GM12892 (cell line): ENCODE measurements at regions not wholly inside any gene's neighbourhood (a gene's known extent, or its start where the extent isn't known, plus 50 kb on each side); places are given as distances from the start of the nearest gene placed in this dataset.

Source experiments
- DNase-seq: peaks from one replicate; pipeline ENCODE4 v3.0.0; 2011; ENCODE audit not compliant: insufficient read length
- FAIRE-seq: peaks from 2 replicates; lab custom pipeline; 2011; peaks lifted over from hg19 to GRCh38; lab: Jason Lieb, UNC
- POLR2A ChIP-seq: IDR thresholded peaks from 2 replicates; pipeline ENCODE4 v1.6.1; 2011; ENCODE audit warnings: low read depth, low read length, control low read depth
- POLR2AphosphoS5 ChIP-seq: IDR thresholded peaks from 2 replicates; pipeline ENCODE4 v1.6.1; 2011; ENCODE audit warnings: low read depth, low read length, control low read depth
- TAF1 ChIP-seq: IDR thresholded peaks from 2 replicates; pipeline ENCODE4 v1.6.1; 2011; ENCODE audit warnings: low read depth, mild to moderate bottlenecking, control low read depth, low read length, borderline replicate concordance

- FAIRE-seq (no peak), DNase-seq (no peak)
- TF ChIP-seq POLR2AphosphoS5 (no peak), POLR2A (no peak), TAF1 (no peak)
Measured at GRCh38 chr17:65400701-65401100, 160.7 kb downstream of the AXIN2 start.

- FAIRE-seq (no peak), DNase-seq (no peak)
- TF ChIP-seq TAF1 = no peak
- no peak for TF ChIP-seq POLR2A
- TF ChIP-seq POLR2AphosphoS5 = no peak
Measured at GRCh38 chr17:65398040-65398787, 163.2 kb downstream of the AXIN2 start.

GRCh38 chr17:65395924-65396323, 165.5 kb downstream of the AXIN2 start:
- DNase-seq (no peak), FAIRE-seq (no peak)
- TF ChIP-seq TAF1 (no peak), POLR2A (no peak), POLR2AphosphoS5 (no peak)

- TF ChIP-seq POLR2AphosphoS5 (no peak), POLR2A (no peak), TAF1 (no peak)
- no peak for DNase-seq
- no peak for FAIRE-seq
Measured at GRCh38 chr17:65394811-65395472, 166.5 kb downstream of the AXIN2 start.

- FAIRE-seq (no peak), DNase-seq (no peak)
- TF ChIP-seq POLR2AphosphoS5 = no peak
- no peak for TF ChIP-seq POLR2A
- TF ChIP-seq TAF1 = no peak
Measured at GRCh38 chr17:65393514-65393913, 167.9 kb downstream of the AXIN2 start.

- FAIRE-seq = no peak
- TF ChIP-seq POLR2A = no peak
- no peak for TF ChIP-seq TAF1
- TF ChIP-seq POLR2AphosphoS5 = no peak
- DNase-seq = no peak
Measured at GRCh38 chr17:65389949-65390348, 171.5 kb downstream of the AXIN2 start.

GRCh38 chr17:65389426-65389825, 172.0 kb downstream of the AXIN2 start:
- DNase-seq (no peak), FAIRE-seq (no peak)

GRCh38 chr17:65388911-65389310, 172.5 kb downstream of the AXIN2 start:
- FAIRE-seq (no peak), DNase-seq (no peak)
- TF ChIP-seq TAF1 (no peak), POLR2A (no peak), POLR2AphosphoS5 (no peak)

More at GRCh38 chr17:65389426-65389825, 172.0 kb downstream of the AXIN2 start:
- TF ChIP-seq TAF1 (no peak), POLR2A (no peak), POLR2AphosphoS5 (no peak)

GRCh38 chr17:65387322-65387721, 174.1 kb downstream of the AXIN2 start:
- DNase-seq (no peak), FAIRE-seq (no peak)
- no peak for TF ChIP-seq TAF1
- TF ChIP-seq POLR2A = no peak
- TF ChIP-seq POLR2AphosphoS5 = no peak

GRCh38 chr17:65385726-65386125, 175.7 kb downstream of the AXIN2 start:
- TF ChIP-seq TAF1 (no peak), POLR2AphosphoS5 (no peak), POLR2A (no peak)
- no peak for FAIRE-seq
- DNase-seq = no peak

GRCh38 chr17:65385071-65385470, 176.4 kb downstream of the AXIN2 start:
- DNase-seq (no peak), FAIRE-seq (no peak)
- no peak for TF ChIP-seq TAF1
- TF ChIP-seq POLR2A = no peak
- no peak for TF ChIP-seq POLR2AphosphoS5

- TF ChIP-seq POLR2A = no peak
- no peak for TF ChIP-seq POLR2AphosphoS5
- no peak for TF ChIP-seq TAF1
- FAIRE-seq (no peak), DNase-seq (no peak)
Measured at GRCh38 chr17:65381152-65381551, 180.3 kb downstream of the AXIN2 start.

GRCh38 chr17:65374966-65375365, 186.5 kb downstream of the AXIN2 start:
- DNase-seq (no peak), FAIRE-seq (no peak)
- TF ChIP-seq POLR2AphosphoS5 (no peak), TAF1 (no peak), POLR2A (no peak)
